HG02943 (cell line): ENCODE measurements at regions not wholly inside any gene's neighbourhood (a gene's known extent, or its start where the extent isn't known, plus 50 kb on each side); places are given as distances from the start of the nearest gene placed in this dataset.
A peak's percentile ranks its signal among the peaks of the same experiment; 100 is the strongest.

Source experiments
- ATAC-seq: cut with Tn5 transposase; IDR thresholded peaks from one replicate; pipeline ENCODE4 v1.9.1; 2021; ENCODE audit warnings: mild to moderate bottlenecking, low read depth, moderate library complexity; ENCODE audit not compliant: unreplicated experiment

DNA sequence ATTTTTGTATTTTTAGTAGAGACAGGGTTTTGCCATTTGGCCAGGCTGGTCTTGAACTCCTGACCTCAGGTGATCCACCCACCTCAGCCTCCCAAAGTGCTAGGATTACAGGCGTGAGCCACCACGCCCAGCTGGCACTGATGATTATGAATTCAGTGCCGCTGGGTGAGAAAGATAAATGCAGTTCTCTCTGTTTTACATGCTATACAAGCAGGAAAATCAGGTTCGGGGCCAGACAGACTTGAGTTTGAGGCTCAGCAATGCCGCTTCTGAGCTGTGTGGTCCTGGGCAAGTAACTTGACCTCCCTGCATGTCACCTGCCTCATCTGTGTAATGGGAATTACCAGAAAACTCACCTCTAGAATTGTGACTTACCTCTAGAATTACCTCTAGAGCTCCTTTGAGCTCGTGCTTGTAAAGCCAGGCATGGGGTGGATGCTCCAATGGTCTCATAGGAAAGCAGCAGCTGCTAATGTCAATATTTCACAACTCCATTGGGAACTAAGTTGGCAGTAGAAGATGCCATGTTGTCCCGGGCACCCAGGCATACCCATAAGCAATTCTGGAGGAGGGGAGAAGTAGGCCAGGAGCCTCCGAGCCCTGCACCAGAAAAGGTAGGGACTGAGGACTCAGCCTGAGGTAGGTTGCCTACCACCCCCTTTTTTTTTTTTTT is 119.8 kb upstream of the SLC25A33 start:
- ATAC-seq = no peak

DNA sequence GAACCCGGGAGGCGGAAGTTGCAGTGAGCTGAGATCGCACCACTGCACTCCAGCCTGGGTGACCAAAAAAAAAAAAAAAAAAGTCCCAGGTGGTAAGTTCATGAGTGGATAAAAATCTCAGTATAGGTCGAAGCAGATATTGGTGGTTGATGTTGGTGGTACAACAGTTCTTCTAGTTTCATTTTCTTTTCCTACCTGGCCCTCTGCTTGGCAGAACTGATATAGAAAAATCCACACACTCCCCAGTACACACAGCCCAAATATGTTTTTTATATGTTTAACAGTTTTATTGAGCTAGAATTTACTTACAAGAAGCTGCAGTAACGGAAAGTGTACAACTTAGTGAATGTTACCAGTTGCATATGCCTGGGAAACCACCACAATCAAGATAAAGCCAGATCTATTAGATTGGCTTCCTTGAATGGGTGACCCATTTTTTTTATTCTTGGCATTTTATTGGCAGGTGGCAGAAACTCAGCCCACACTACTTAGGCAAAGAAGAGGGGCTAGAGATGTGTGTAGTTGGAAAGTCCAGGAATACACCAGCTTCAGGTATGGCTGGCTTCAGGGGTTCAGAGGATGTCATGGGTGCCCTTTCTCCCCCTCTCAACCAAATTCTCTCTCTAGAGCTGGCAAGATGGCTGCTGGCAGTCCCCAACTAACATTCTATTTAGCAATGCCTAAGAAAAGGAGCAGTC is 118.3 kb upstream of the SLC25A33 start:
- no peak for ATAC-seq

DNA sequence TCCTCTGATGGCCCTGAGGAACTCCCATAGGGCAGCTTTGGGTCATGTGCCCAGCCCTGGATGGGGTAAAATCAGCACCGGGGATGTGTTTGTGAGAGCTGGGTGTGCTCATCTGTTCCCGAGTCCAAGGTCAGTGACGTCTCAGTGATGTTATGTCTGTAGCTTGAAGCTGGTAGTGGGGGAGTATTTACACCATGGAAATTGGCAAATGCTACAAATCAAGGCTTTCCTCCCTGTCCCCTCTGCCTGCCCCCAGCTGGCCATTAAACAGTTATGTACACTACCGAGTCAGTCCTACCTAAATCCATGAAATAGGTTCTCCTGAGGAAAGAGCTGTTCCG is 117.8 kb upstream of the SLC25A33 start:
- no peak for ATAC-seq

DNA sequence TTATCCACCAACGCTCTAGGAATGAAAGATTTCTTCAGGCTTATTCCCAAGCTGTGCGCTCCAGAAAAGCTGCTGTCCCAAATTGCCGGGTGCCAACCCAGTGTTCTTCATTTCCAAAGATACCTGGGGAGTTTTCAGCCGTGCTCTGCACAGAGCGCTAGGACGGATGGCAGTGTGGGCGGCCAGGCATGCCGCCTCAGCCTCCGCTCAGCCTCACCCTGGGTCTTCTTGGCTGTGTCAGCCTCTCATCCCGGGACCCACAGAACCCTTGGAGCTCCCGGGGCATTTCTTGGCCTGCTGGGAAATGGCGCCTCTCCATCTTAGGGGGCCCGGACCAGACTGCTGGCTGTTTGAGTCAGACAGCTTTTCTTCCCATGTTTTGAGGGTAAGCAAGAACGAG is 116.9 kb upstream of the SLC25A33 start:
- ATAC-seq = no peak

DNA sequence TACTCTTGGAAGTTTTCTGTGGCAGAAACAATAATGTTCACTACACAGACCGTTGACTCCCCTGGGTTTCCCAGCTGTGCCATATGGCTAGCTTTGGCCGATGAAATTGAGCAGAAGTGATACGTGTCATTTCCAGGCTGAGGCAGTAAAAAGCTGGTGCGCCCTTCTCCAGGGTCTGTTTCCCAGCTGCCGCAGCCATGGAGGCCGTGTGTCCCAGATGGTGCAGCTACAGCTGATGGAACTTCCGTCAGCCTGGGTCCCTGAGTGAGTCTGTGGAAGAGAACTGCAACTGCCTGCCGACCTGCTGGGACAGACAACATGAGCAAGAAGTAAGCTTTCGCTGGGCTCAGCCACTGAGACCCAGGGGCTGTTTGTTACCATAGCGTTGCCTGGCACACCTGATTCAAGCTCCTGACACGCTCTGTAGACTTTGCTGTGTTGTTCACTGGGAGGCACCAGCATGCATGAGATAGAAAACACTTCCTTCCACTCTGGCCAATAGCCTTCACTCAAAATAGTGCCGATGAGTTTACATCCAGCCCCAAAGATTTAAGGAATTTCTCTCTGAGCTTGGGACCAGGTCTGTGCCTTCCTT is 116.3 kb upstream of the SLC25A33 start:
- ATAC-seq = no peak

DNA sequence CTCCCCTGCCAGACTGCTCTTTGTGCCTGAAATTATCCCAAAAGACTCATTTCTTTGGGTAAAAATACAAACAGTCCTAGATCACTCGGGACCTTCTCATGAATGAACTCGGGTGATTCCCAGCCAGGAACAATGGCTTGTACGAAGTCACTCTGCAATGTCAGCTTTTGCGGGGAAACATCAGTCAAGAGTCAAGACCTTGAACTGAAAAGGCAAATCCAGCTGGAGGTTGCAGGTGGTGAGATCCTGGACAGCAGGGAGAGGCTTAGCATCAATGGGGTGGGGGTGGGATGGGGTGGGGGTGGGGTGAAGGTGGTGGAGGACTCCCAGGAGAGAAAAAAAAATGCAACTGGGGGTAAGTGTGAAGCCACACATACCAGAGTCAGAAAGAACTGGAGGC is 115.0 kb upstream of the SLC25A33 start:
- ATAC-seq = no peak

DNA sequence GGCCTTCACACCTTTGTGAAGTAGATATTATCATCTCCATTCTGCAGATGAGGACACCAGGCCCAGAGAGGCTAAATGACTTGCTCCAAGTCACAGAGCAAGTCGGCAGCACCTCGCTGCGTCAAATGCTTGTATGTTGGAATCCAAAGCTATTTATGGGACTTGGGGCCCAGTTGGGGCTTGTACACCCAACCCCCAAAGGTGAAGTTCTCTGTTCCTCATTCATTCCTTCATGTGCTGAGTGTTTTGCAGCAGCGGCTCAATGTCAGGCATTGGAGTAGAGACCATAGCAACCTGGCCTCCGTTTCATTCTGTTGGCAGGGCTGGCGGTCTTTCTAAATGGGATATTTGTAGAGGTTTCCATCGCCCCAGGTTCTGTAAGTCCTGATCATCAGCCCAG is 113.4 kb upstream of the SLC25A33 start:
- ATAC-seq = peak; percentile 14

DNA sequence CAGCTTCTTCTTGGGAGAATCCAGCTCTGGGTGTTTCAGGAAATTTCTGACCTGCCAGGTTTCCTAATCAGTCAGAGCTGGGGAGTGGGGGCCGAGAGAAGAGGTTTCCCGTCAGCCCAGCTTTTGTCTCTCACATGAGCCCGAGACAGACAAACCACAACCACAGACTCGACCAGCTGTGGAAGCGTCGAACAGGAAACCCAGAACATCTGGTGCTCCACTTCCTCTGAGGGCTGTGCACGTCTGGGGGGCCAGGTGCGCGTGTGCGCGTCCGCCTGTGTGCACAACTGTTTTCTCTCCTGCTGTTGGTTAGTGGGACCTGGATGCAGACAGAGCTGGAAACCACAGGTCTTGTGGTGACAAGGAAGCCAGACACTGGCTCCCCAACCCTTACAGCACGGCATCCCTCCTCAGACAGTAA is 113.0 kb upstream of the SLC25A33 start:
- ATAC-seq = peak; percentile 64

DNA sequence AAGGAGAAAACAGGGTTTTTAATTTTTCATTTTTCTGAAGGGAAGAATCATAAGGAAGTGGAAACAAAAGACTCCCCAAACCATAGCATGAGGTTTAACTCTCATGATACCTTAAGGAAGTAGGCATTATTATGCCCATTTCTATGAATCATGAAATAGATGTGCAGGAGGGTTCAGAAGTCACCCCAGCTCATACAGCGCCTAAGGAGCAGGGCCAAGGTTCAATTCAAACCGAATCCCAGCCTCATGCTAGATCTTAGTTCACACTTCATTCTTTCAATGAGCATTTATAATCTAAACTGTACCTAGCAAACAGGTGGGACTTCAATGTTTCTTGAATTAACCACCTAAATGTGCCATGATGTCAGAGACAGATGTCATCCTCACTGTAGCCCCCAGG is 111.9 kb upstream of the SLC25A33 start:
- no peak for ATAC-seq

DNA sequence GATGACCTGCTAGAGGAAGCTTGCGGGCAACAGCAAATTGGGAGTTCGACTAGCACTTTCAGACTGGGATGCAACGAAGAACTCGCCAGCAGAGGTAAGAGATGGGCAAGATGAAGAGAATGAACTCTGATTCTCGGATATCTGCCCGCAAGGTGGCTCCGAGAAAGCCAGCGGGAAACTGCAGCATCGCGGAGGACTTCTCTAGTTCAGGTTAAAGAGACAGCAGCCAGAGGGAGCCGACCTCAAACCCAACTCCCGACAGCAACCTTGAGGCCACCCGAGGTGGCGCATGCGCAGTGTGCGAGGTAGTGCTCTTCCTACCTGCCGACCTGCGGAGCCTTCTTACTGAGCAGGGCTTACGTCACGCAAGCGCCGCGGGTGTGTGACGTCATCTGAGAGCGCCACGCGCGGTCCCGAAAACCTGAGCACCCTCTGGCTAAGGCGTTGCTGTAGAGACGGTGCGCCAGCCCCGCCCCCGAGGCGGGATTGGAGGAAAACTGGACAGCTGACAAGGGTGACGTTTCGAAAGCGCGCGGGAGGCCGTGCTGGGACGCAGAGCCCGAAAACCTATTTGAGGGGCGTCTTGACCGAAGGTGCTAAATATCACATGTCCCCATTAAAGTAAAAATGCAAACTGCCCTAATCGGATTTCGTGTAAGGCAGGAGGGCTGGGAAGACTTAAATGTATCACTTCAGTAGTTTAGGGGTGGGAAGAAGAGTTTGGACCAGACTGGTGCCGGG is 110.5 kb upstream of the SLC25A33 start:
- ATAC-seq = peak; percentile 66

DNA sequence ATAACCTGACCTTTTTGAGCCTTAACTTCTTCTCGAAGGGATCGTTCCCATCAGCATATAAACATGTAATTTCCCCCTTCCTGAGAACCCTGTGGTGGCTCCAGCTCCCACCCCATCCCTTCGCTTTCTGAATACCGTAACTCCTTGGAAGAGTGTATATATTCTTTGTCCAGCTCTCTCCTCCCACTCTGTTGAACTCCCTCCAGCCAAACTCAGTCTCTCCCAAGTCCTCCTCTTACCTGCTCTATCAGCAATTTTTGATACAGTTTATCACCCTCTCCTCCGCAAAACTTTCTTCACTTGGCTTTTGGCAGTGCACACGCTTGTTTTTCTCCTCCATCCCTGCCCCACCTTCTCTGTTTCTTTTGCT is 109.9 kb upstream of the SLC25A33 start:
- ATAC-seq = no peak

DNA sequence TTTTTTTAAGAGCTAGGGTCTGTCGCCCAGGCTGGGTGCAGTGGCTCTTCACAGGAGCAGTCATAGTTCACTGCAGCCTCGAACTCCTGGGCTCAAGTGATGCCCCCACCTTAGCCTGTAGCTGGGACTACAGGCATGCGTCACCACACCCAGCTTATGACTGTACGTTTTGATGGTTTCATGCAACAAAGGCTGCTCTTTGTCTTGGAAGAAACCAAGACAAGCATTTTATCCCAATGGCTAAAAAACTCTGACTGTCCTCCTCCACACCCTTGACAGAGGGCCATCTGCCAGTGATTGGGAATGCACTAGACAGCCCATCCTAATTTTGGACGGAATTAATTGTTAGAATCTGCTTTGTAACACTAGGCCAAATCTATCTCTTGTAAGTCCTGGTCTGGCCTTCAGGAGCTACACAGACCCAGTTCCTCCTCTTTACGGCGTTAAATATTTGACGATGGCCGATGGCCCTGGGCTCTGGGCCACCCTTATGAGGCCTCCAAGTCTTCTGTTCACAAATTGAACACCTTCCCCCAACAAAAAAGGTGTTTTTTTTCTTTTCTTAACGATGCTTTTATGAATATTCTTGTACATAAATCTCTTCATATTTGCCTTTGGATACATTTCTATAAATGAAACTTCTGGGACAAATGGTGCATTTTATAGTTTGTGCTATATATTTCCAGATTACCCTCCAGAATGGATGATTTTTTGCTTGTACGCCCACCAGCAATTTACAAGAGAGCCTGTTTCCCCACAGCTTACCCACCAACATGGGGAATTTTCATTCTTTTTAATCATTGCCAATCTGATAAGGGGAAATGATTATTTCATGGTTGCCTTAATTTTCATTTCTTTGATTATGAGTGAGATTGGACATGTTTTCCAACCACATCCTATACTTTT is 104.8 kb upstream of the SLC25A33 start:
- no peak for ATAC-seq

DNA sequence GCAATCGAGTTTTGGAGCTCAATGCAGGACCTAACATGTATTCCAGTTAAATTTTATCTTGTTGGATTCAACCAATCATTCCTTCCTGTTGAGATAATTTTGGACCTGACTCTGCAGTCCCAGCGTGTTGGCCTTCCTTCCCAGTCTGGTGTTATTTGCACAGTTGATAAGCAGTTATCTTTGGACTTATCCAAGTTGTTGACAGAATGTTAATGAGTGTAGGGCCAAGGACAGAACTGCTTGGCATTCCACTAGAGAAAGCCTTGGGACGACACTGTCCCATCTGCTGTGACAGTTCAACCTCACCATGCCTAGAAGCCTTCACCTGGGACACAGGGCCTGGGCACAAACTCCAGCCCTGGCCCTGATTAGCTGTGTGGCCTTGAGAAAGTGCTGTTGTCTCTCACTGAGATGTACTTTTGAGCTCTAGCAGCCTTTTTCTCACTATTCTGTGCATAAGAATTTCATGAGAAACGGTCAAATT is 104.1 kb upstream of the SLC25A33 start:
- ATAC-seq = no peak

DNA sequence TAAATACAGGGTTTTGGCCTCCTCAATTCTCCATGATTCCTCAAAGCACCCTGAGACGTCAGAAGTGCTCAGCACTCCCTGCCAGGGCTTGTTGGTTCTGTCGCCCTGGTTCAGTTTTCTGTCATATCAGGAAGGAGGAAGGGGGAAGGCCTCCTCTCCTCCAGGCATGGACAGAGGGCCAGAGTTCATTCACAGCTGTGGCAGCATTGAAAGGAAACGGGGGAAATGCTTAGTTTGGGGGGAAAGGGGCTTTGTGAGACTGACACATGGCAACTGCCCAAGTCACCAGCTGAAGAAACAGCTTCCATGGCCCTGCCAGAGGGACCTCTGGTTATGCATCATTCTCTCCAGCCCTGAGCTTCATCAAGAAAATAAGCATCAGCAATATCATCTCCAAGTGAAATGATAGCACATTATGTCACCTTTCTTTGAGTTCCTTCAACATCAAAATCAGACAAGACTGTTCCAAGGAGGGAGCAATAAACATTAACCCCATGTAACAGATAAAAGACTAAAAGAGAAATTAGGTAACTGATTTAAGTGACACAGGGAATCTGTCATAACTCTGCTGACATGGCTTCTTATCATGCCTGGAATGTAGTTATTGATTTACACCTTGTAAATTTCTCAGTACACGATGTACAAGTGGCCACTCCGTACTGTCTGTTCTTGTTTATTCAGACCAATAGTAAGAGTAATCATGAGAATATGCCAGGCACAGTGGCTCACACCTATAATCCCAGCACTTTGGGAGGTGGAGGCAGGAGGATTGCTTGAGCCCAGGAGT is 103.2 kb upstream of the SLC25A33 start:
- ATAC-seq = no peak

DNA sequence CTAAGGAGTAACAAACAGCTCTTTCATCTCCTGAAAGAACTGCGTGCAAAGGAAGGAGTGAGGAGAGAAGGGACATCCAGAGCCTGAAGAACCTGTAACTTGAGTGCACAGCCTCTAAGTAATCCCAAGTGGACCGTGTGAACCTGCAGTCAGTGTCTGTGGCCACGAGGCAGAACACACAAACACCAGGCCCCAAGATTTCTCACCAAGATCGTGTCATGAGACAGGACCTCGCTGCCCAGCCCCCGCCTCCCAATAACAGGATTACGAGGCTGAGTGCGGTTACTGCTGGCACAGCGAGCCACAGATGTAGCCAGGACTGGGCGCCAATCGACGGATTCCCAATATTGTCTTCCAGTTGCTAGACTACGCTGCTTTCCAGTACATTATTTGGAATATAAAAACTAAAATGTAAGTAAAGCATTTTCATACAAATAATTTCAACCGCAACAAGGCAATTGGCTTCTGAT is 101.3 kb upstream of the SLC25A33 start:
- no peak for ATAC-seq

DNA sequence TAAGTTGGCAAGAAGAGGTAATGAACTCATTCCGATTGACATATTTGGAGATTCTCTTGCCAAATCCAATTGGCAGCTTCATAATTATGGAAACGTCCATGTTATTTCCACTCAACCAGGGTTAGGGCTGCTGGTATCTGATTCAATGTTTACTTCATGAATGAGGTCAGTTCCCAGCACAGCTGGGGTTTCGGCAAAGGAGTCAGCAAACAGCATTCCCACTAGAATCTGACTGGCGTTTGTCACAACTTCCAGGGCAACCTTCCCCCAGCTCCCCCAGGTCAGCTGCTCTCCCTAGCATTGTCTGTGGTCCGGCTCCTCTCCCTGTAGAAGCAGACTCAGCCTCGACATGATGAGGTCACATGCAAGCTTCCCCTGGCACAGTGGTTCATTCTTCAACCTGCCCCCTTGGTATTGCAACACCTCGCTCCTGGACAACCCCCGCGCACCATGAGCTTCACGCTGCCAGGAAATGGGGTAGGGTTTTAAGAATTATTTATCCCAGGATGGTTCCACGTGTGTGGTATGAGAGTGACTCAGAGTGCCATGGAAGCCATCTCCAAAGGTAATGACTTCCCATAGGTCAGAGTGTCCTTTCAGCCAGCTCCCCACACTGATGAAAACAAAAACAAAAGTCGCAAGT is 100.7 kb upstream of the SLC25A33 start:
- no peak for ATAC-seq

DNA sequence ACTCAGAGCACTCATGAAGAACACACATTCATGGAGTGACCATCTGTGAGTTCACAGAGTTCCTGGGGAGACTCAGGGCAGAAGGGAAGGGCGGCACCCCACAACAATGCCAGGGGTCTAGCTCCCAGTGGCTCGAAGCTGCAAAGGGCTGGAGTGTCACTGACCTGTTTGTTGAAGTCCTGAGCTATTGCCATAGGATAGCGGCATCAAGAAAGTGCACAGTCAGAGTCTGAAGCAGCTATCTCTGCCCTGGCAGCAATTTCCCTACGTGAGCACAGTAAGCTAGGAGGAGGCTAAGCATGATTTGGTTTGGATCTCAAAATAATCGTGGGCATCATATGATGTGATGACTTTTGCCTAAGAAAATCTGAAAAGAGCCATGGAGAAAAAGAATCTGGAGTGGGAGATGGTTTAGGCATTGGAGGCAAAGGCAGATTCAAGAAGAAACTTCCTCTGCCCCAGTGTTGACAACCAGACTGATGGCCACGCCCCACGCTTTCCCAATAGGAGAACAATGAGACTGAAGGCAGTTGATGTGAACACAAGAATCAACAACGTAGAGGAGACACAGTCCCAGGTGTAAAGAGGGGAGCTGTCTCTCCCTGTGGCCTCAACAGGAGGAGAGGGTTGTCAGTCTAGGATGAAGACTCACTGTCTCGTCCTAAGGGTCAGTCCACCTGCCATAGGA is 100.0 kb upstream of the SLC25A33 start:
- no peak for ATAC-seq

DNA sequence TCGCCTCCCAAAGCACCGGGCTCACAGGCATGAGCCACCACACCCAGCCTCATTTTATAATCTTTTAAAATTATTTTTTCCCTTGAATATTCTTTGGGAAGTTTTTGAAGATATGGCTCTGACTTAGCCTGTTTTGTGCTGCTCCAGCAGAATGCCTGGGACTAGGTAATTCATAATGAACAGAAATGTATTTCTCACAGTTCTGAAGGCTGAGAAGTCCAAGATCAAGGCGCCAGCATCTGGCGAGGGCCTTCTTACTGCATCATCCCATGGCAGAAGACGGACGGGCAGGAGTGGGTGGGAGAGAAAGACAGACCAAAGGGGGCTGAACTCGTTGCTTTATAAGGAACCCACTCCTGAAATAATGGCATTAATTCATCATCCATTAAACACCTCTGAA is 99.0 kb upstream of the SLC25A33 start:
- no peak for ATAC-seq
